Chondrocyte (in vitro differentiated cells): ENCODE measurements at regions not wholly inside any gene's neighbourhood (a gene's known extent, or its start where the extent isn't known, plus 50 kb on each side); places are given as distances from the start of the nearest gene placed in this dataset.
"Not testable (repeated sequence)": the region's sequence is repeated elsewhere in the genome, so short reads cannot be mapped to it uniquely, and the experiment has no call there.

Experiments used
- DNase-seq: peaks from one replicate; pipeline ENCODE4 v3.0.0; 2021; ENCODE audit warnings: mixed read lengths, low spot score
- H3K27ac Mint-ChIP-seq: one replicate; pipeline ENCODE4 v1.8.0; 2021; ENCODE audit warnings: mild to moderate bottlenecking, moderate library complexity, mixed read lengths; ENCODE audit not compliant: unreplicated experiment
- H3K27me3 Mint-ChIP-seq: 2 replicates; pipeline ENCODE4 v1.8.0; 2021; ENCODE audit warnings: low read depth, mixed read lengths
- H3K36me3 Mint-ChIP-seq: 2 replicates; pipeline ENCODE4 v1.8.0; 2021; ENCODE audit warnings: low read depth, mixed read lengths
- H3K4me1 Mint-ChIP-seq: 2 replicates; pipeline ENCODE4 v1.8.0; 2021; ENCODE audit warnings: low read depth, mild to moderate bottlenecking, mixed read lengths
- H3K4me3 Mint-ChIP-seq: one replicate; pipeline ENCODE4 v1.8.0; 2021; ENCODE audit warnings: mild to moderate bottlenecking, moderate library complexity, mixed read lengths; ENCODE audit not compliant: unreplicated experiment
- H3K9me3 Mint-ChIP-seq: 2 replicates; pipeline ENCODE4 v1.8.0; 2021; ENCODE audit warnings: low read depth, mixed read lengths
- TF ChIP-seq, protein P1 (sequence below): fragments of 200-600 bp; sonication (generic); IDR thresholded peaks from 2 replicates; pipeline ENCODE4 v1.5.0; 2021; ENCODE audit warnings: antibody characterized with exemption, mild to moderate bottlenecking, moderate library complexity

DNA sequence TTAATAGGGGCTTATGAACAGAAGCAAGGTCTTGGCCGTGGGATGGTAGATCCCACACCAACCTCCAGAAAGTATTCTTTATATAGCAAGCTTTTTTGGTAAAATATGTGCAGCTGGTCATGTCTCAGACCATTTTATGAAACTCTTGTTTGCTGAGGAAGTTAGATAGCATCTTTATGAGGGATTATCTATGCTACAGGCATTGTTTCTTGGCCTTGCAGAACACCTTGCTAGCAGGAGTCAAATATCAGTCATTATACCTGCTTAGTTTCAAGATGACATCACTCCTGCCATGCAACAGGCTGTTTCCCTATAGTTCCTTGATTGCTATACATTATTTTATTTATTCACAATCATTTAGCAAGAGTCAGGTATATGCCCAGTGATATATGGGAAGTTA lies 84.8 kb upstream of the LRFN5 start:
- Mint-ChIP-seq H3K4me1 (no peaks in the 10 kb centered on the region), H3K27ac (no peak overlapping the region), H3K9me3 (peaks cover 8% of the 10 kb centered on the region), H3K4me3 (no peak overlapping the region), H3K27me3 (peaks cover 2% of the 10 kb centered on the region), H3K36me3 (no peaks in the 10 kb centered on the region)
- DNase-seq = no peak
- TF ChIP-seq, protein P1, sequence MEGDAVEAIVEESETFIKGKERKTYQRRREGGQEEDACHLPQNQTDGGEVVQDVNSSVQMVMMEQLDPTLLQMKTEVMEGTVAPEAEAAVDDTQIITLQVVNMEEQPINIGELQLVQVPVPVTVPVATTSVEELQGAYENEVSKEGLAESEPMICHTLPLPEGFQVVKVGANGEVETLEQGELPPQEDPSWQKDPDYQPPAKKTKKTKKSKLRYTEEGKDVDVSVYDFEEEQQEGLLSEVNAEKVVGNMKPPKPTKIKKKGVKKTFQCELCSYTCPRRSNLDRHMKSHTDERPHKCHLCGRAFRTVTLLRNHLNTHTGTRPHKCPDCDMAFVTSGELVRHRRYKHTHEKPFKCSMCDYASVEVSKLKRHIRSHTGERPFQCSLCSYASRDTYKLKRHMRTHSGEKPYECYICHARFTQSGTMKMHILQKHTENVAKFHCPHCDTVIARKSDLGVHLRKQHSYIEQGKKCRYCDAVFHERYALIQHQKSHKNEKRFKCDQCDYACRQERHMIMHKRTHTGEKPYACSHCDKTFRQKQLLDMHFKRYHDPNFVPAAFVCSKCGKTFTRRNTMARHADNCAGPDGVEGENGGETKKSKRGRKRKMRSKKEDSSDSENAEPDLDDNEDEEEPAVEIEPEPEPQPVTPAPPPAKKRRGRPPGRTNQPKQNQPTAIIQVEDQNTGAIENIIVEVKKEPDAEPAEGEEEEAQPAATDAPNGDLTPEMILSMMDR = no peak

DNA sequence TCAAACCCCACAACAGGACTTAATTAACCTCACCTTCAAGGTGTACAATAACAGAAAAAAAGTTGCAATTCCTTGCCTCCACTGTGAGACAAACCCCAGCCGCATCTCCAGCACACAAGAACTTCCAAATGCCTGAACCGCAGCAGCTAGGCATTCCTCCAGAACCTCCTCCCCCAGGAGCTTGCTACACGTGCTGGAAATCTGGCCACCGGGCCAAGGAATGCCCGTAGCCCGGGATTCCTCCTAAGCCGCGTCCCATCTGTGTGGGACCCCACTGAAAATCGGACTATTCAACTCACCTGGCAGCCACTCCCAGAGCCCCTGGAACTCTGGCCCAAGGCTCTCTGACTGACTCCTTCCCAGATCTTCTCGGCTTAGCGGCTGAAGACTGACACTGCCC lies 88.6 kb upstream of the LRFN5 start:
- H3K4me3 Mint-ChIP-seq, DNase-seq, H3K36me3 Mint-ChIP-seq, H3K27me3 Mint-ChIP-seq, H3K27ac Mint-ChIP-seq, H3K4me1 Mint-ChIP-seq, H3K9me3 Mint-ChIP-seq: not testable (repeated sequence)

GRCh38 chr14:41506552-41506951 lies 100.1 kb upstream of the LRFN5 start:
- no peaks in the 10 kb centered on the region for H3K4me1 Mint-ChIP-seq
- no peak overlapping the region for H3K27ac Mint-ChIP-seq
- DNase-seq = no peak
- no peaks in the 10 kb centered on the region for H3K36me3 Mint-ChIP-seq
- H3K9me3 Mint-ChIP-seq = no peaks in the 10 kb centered on the region
- H3K27me3 Mint-ChIP-seq = no peaks in the 10 kb centered on the region
- no peak overlapping the region for H3K4me3 Mint-ChIP-seq
- TF ChIP-seq, protein P1 = no peak

DNA sequence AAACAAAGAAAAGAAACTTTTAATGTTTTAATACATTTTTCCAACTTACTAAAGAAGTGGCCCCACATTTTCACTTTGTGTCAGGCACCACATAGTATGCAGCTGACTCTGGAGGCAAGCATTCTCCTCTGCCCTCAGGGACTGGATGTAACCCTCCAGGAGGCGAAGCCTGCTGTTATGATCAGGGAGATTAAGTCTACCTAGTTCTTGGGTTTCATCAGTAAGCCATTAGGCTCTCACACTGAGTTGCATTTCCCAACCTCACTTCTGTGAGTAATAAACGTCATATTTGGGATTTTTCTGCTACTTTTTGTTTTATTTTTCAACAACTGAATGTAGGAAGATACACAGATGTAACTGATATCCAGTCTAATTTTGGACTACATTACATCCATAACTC lies 101.2 kb upstream of the LRFN5 start:
- Mint-ChIP-seq H3K36me3 (no peaks in the 10 kb centered on the region), H3K4me1 (no peaks in the 10 kb centered on the region), H3K27ac (no peak overlapping the region), H3K9me3 (no peaks in the 10 kb centered on the region), H3K4me3 (no peak overlapping the region), H3K27me3 (no peaks in the 10 kb centered on the region)
- DNase-seq = no peak
- TF ChIP-seq, protein P1 = no peak

GRCh38 chr14:41498959-41499358 lies 107.7 kb upstream of the LRFN5 start:
- no peaks in the 10 kb centered on the region for H3K36me3 Mint-ChIP-seq
- no peaks in the 10 kb centered on the region for H3K27me3 Mint-ChIP-seq
- TF ChIP-seq, protein P1 = no peak
- H3K27ac Mint-ChIP-seq = no peak overlapping the region
- no peak for DNase-seq
- H3K4me3 Mint-ChIP-seq = no peak overlapping the region
- no peaks in the 10 kb centered on the region for H3K4me1 Mint-ChIP-seq
- peaks cover 3% of the 10 kb centered on the region for H3K9me3 Mint-ChIP-seq

DNA sequence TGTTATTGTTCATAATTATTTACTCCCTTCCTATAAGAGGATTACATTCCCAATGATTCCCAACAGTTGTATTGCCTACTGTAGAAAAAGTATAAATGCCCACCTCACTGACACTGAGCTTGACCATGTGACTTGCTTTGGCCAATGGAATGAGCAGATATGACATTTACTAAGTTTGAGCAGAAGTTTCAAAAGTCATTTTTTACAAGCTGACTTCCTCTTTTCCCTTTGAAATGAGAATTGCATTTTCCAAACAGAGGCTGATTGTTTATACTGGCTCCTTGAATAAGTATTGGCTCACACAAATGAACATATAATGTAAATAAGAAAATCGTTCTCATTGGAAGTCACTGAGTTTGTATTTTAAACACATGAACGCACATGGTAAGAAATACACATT lies 116.4 kb upstream of the LRFN5 start:
- TF ChIP-seq, protein P1 = no peak
- Mint-ChIP-seq H3K27me3 (no peaks in the 10 kb centered on the region), H3K4me3 (no peak overlapping the region), H3K27ac (no peak overlapping the region), H3K9me3 (peaks cover 9% of the 10 kb centered on the region), H3K4me1 (no peaks in the 10 kb centered on the region), H3K36me3 (no peaks in the 10 kb centered on the region)
- DNase-seq = no peak
